CD4-positive, alpha-beta T cell (primary cell): ENCODE measurements at regions not wholly inside any gene's neighbourhood (a gene's known extent, or its start where the extent isn't known, plus 50 kb on each side); places are given as distances from the start of the nearest gene placed in this dataset.

Experiments
- ATAC-seq: fragments of 200-7000 bp; cut with Tn5 transposase; one replicate; pipeline ENCODE4 v1.10.0; 2022; ENCODE audit warnings: mild to moderate bottlenecking; ENCODE audit not compliant: poor library complexity
- CTCF ChIA-PET: fragments of 350-600 bp; sonication (Branson Sonifier 250); formaldehyde crosslinking; loops from one replicate; lab custom pipeline; 2021; ENCODE audit warnings: antibody characterized with exemption, inconsistent platforms; lab: Charles Lee
- POLR2A ChIA-PET: fragments of 350-600 bp; sonication (Branson Sonifier 250); formaldehyde crosslinking; loops from one replicate; lab custom pipeline; 2021; ENCODE audit warnings: antibody characterized with exemption, inconsistent platforms; lab: Charles Lee
- DNase-seq, 14 experiments: peaks; one replicate each; pipeline ENCODE4 v3.0.0-alpha.2; 2013 to 2020; ENCODE audit warnings: mixed read lengths in 2 of 14
- H3K27ac ChIP-seq, 2 donors: one replicate each; pipeline versions ENCODE4 v1.5.1 to v1.7.0; 2013; ENCODE audit warnings: low read length in 2 of 2, low read depth in 1 of 2, mild to moderate bottlenecking in 1 of 2
- H3K27me3 ChIP-seq, 2 experiments: 1 replicate in 1 of 2; 2 replicates in 1 of 2; pipeline versions ENCODE4 v1.6.1 to v1.7.0; 2013; ENCODE audit warnings: low read length in 2 of 2, control low read depth in 1 of 2, mild to moderate bottlenecking in 1 of 2, moderate library complexity in 1 of 2; ENCODE audit not compliant: insufficient read depth in 2 of 2, control insufficient read depth in 1 of 2
- H3K36me3 ChIP-seq: one replicate; pipeline ENCODE4 v1.6.1; 2013; ENCODE audit warnings: low read length, control low read depth; ENCODE audit not compliant: insufficient read depth
- H3K4me1 ChIP-seq: one replicate; pipeline ENCODE4 v1.6.1; 2013; ENCODE audit warnings: low read length, control low read depth; ENCODE audit not compliant: insufficient read depth
- H3K4me3 ChIP-seq: one replicate; pipeline ENCODE4 v1.5.1; 2013; ENCODE audit warnings: mild to moderate bottlenecking, low read length, moderate library complexity
- H3K9me3 ChIP-seq, 2 experiments: 1 replicate in 1 of 2; 2 replicates in 1 of 2; pipeline versions ENCODE4 v1.6.1 to v1.7.0; 2013; ENCODE audit warnings: low read length in 2 of 2, mild to moderate bottlenecking in 2 of 2, control low read depth in 1 of 2, moderate library complexity in 1 of 2; ENCODE audit not compliant: control insufficient read depth in 1 of 2, insufficient read depth in 1 of 2
- H3K27ac Mint-ChIP-seq: one replicate; pipeline ENCODE4 v1.8.0; 2020; ENCODE audit warnings: mixed read lengths
- H3K27me3 Mint-ChIP-seq: one replicate; pipeline ENCODE4 v1.8.0; 2021; ENCODE audit warnings: mixed read lengths
- H3K36me3 Mint-ChIP-seq: one replicate; pipeline ENCODE4 v1.8.0; 2021; ENCODE audit warnings: low read depth, mixed read lengths
- H3K4me1 Mint-ChIP-seq: one replicate; pipeline ENCODE4 v1.8.0; 2021; ENCODE audit warnings: low read depth, mixed read lengths
- H3K4me3 Mint-ChIP-seq: one replicate; pipeline ENCODE4 v1.8.0; 2020; ENCODE audit warnings: mild to moderate bottlenecking, mixed read lengths
- H3K9me3 Mint-ChIP-seq: one replicate; pipeline ENCODE4 v1.8.0; 2020; ENCODE audit warnings: mixed read lengths
- CTCF ChIP-seq: fragments of 200-600 bp; IDR thresholded peaks from one replicate; pipeline ENCODE4 v1.8.0; 2022; ENCODE audit warnings: antibody characterized with exemption, mild to moderate bottlenecking
- intact Hi-C, 2 experiments: fragments of 100-400 bp; cut with DNase I in 1 of 2; cut with micrococcal nuclease in 1 of 2; formaldehyde crosslinking; loops; one replicate each; pipeline versions ENCODE4 v1.15.1 to v1.9.0; 2023 to 2025; cut with DNase I, micrococcal nuclease

- H3K4me3 Mint-ChIP-seq, result no peak overlapping the region
Observed at GRCh38 chr5:19401032-19401431, 587.0 kb downstream of the CDH18 start.

GRCh38 chr5:19406576-19407365 is 581.2 kb downstream of the CDH18 start:
- CTCF ChIA-PET, result interaction anchor here (0.6 kb wide), 1 partner anchor 114 kb away, joined by 3 read pairs; no protein-coding TSS in a partner anchor
- H3K27me3 Mint-ChIP-seq, result no peaks in the 10 kb centered on the region

More at GRCh38 chr5:19401032-19401431, 587.0 kb downstream of the CDH18 start:
- no peaks in the 10 kb centered on the region for H3K4me1 ChIP-seq
- Mint-ChIP-seq H3K4me1 (no peaks in the 10 kb centered on the region), H3K36me3 (no peaks in the 10 kb centered on the region), H3K27ac (no peak overlapping the region), H3K27me3 (no peaks in the 10 kb centered on the region), H3K9me3 (peaks cover 7% of the 10 kb centered on the region)
- H3K27ac ChIP-seq, result no peak overlapping the region
- peaks cover 0 to 9% of the 10 kb centered on the region in 2 experiments for H3K9me3 ChIP-seq
- ATAC-seq, result no peak
- no peak overlapping the region for H3K4me3 ChIP-seq
- no peak for TF ChIP-seq CTCF
- ChIA-PET POLR2A (no interaction called here), CTCF (interaction anchor here (1.0 kb wide), 1 partner anchor 9 kb away, joined by 5 read pairs; no protein-coding TSS in a partner anchor)
- intact Hi-C loops, result no loop called here
- DNase-seq, result no peak
- H3K27me3 ChIP-seq, result no peaks in the 10 kb centered on the region
- H3K36me3 ChIP-seq, result no peaks in the 10 kb centered on the region

GRCh38 chr5:19408149-19408548 is 579.9 kb downstream of the CDH18 start:
- Histone ChIP-seq H3K27ac (no peak overlapping the region), H3K27me3 (no peaks in the 10 kb centered on the region), H3K36me3 (no peaks in the 10 kb centered on the region), H3K4me3 (no peak overlapping the region), H3K9me3 (peaks cover 0 to 7% of the 10 kb centered on the region in 2 experiments), H3K4me1 (no peaks in the 10 kb centered on the region)
- Mint-ChIP-seq H3K27me3 (no peaks in the 10 kb centered on the region), H3K36me3 (no peaks in the 10 kb centered on the region), H3K4me3 (no peak overlapping the region), H3K4me1 (no peaks in the 10 kb centered on the region), H3K9me3 (peaks cover 23% of the 10 kb centered on the region), H3K27ac (no peak overlapping the region)
- ChIA-PET CTCF (no interaction called here), POLR2A (no interaction called here)
- DNase-seq (no peak), ATAC-seq (no peak)
- TF ChIP-seq CTCF, result no peak
- intact Hi-C loops, result no loop called here

More at GRCh38 chr5:19406576-19407365, 581.2 kb downstream of the CDH18 start:
- Mint-ChIP-seq H3K9me3 (peaks cover 24% of the 10 kb centered on the region), H3K27ac (no peak overlapping the region), H3K4me1 (no peaks in the 10 kb centered on the region), H3K4me3 (no peak overlapping the region), H3K36me3 (no peaks in the 10 kb centered on the region)
- H3K27me3 ChIP-seq, result no peaks in the 10 kb centered on the region
- no peak overlapping the region for H3K27ac ChIP-seq
- DNase-seq (no peak), ATAC-seq (no peak)
- intact Hi-C loops, result no loop called here
- TF ChIP-seq CTCF, result no peak
- H3K4me1 ChIP-seq, result no peaks in the 10 kb centered on the region
- no peak overlapping the region for H3K4me3 ChIP-seq
- H3K9me3 ChIP-seq, result peaks cover 0 to 9% of the 10 kb centered on the region in 2 experiments
- no peaks in the 10 kb centered on the region for H3K36me3 ChIP-seq
- POLR2A ChIA-PET, result no interaction called here
